ENCODE measurements at regions not wholly inside any gene's neighbourhood (a gene's known extent, or its start where the extent isn't known, plus 50 kb on each side); places are given as distances from the start of the nearest gene placed in this dataset.

- TF ChIP-seq CTCF (IDR thresholded peaks at IDR 0.05) (no peak), EZH2phosphoT487 (IDR thresholded peaks at IDR 0.05) (no peak), EZH2 (IDR thresholded peaks at IDR 0.05) (no peak)
Observed at GRCh38 chrX:45783002-45783401, 582.3 kb upstream of the DIPK2B start.

Measured in neural progenitor cell (in vitro differentiated cells).